GM23338 (cell line): ENCODE measurements at regions not wholly inside any gene's neighbourhood (a gene's known extent, or its start where the extent isn't known, plus 50 kb on each side); places are given as distances from the start of the nearest gene placed in this dataset.

ENCODE experiments used
- ATAC-seq: fragments of 200-7000 bp; cut with Tn5 transposase; 3 replicates; pipeline ENCODE4 v1.9.1; 2020
- DNase-seq: peaks from one replicate; pipeline ENCODE4 v3.0.0-alpha.2; 2015; ENCODE audit warnings: low spot score
- H2AFZ ChIP-seq: fragments of 200-600 bp; sonication (generic); 2 replicates; pipeline ENCODE4 v1.8.0; 2016; ENCODE audit warnings: antibody characterized with exemption, mild to moderate bottlenecking, moderate library complexity
- H3F3A ChIP-seq: fragments of 200-600 bp; sonication (generic); replicated peaks from 2 replicates; pipeline ENCODE4 v1.8.0; 2017; ENCODE audit warnings: antibody characterized with exemption, mixed run types, low read depth
- H3K27ac ChIP-seq: fragments of 200-600 bp; sonication (generic); 2 replicates; pipeline ENCODE4 v1.6.1; 2016; ENCODE audit warnings: low read depth
- H3K27me3 ChIP-seq: fragments of 200-600 bp; sonication (generic); 2 replicates; pipeline ENCODE4 v1.8.0; 2016; ENCODE audit warnings: mild to moderate bottlenecking, mixed run types, moderate library complexity; ENCODE audit not compliant: insufficient read depth
- H3K36me3 ChIP-seq: fragments of 200-600 bp; sonication (generic); 2 replicates; pipeline ENCODE4 v1.8.0; 2016; ENCODE audit warnings: mild to moderate bottlenecking; ENCODE audit not compliant: insufficient read depth
- H3K4me1 ChIP-seq: fragments of 200-600 bp; sonication (generic); 2 replicates; pipeline ENCODE4 v1.8.0; 2016; ENCODE audit warnings: mild to moderate bottlenecking, moderate library complexity; ENCODE audit not compliant: insufficient read depth
- H3K4me2 ChIP-seq: fragments of 200-600 bp; sonication (generic); 2 replicates; pipeline ENCODE4 v1.7.1; 2017; ENCODE audit warnings: mixed run types
- H3K4me3 ChIP-seq: fragments of 200-600 bp; sonication (generic); 2 replicates; pipeline ENCODE4 v1.6.1; 2016; ENCODE audit warnings: mixed run types
- H3K79me2 ChIP-seq: fragments of 200-600 bp; sonication (generic); replicated peaks from 2 replicates; pipeline ENCODE4 v1.8.0; 2017; ENCODE audit warnings: mild to moderate bottlenecking; ENCODE audit not compliant: insufficient read depth
- H3K9me2 ChIP-seq: fragments of 200-600 bp; sonication (generic); 2 replicates; pipeline ENCODE4 v1.8.0; 2017; ENCODE audit not compliant: insufficient read depth
- H4K20me1 ChIP-seq: fragments of 200-600 bp; sonication (generic); replicated peaks from 2 replicates; pipeline ENCODE4 v1.8.0; 2017; ENCODE audit warnings: mild to moderate bottlenecking; ENCODE audit not compliant: insufficient read depth
- H3K27ac Mint-ChIP-seq: 2 replicates; pipeline ENCODE4 v1.8.0; 2020; ENCODE audit warnings: inconsistent platforms, mild to moderate bottlenecking, moderate library complexity, mixed read lengths
- H3K27me3 Mint-ChIP-seq: 3 replicates; pipeline ENCODE4 v1.8.0; 2022; ENCODE audit warnings: low read depth, mild to moderate bottlenecking, moderate library complexity, mixed read lengths, inconsistent platforms; ENCODE audit not compliant: insufficient read depth, poor library complexity
- H3K36me3 Mint-ChIP-seq: 3 replicates; pipeline ENCODE4 v1.8.0; 2021; ENCODE audit warnings: low read depth, mild to moderate bottlenecking, inconsistent platforms, moderate library complexity, mixed read lengths
- H3K4me1 Mint-ChIP-seq: 3 replicates; pipeline ENCODE4 v1.8.0; 2020; ENCODE audit warnings: mild to moderate bottlenecking, inconsistent platforms, mixed read lengths
- H3K4me3 Mint-ChIP-seq: 3 replicates; pipeline ENCODE4 v1.8.0; 2021; ENCODE audit warnings: moderate library complexity, mild to moderate bottlenecking, inconsistent platforms, mixed read lengths
- H3K9me3 Mint-ChIP-seq: 3 replicates; pipeline ENCODE4 v1.8.0; 2020; ENCODE audit warnings: moderate library complexity, mild to moderate bottlenecking, inconsistent platforms, mixed read lengths
- CREB1 ChIP-seq: fragments of 250-450 bp; sonication (Bioruptor Pico); IDR thresholded peaks from 2 replicates; pipeline ENCODE4 v1.5.0; 2020; ENCODE audit warnings: low read depth, mild to moderate bottlenecking, moderate library complexity
- CTCF ChIP-seq, 2 experiments: fragments of 200-600 bp in 1 of 2; sonication (generic) in 1 of 2; conservative IDR thresholded peaks; 2 replicates each; pipeline versions ENCODE4 v1.5.1 to v1.6.1; 2016 to 2017; ENCODE audit warnings: antibody characterized with exemption in 2 of 2, low read depth in 2 of 2, mild to moderate bottlenecking in 2 of 2, moderate library complexity in 1 of 2
- ETS1 ChIP-seq: IDR thresholded peaks from 2 replicates; pipeline ENCODE4 v1.6.1; 2016; ENCODE audit warnings: antibody characterized with exemption
- EZH2 ChIP-seq: fragments of 200-600 bp; sonication (generic); IDR thresholded peaks from one replicate; pipeline ENCODE4 v1.8.0; 2017; ENCODE audit warnings: antibody characterized with exemption, mild to moderate bottlenecking, low read depth; ENCODE audit not compliant: unreplicated experiment
- EZH2phosphoT487 ChIP-seq: fragments of 200-600 bp; sonication (generic); IDR thresholded peaks from one replicate; pipeline ENCODE4 v1.8.1; 2018; ENCODE audit warnings: antibody characterized with exemption; ENCODE audit not compliant: unreplicated experiment
- JUNB ChIP-seq: IDR thresholded peaks from one replicate; pipeline ENCODE4 v1.6.1; 2016; ENCODE audit warnings: antibody characterized with exemption; ENCODE audit not compliant: unreplicated experiment
- NANOG ChIP-seq: IDR thresholded peaks from 2 replicates; pipeline ENCODE4 v1.6.1; 2016; ENCODE audit warnings: antibody characterized with exemption, borderline replicate concordance
- POLR2AphosphoS5 ChIP-seq: IDR thresholded peaks from 2 replicates; pipeline ENCODE4 v1.6.1; 2016; ENCODE audit warnings: antibody characterized with exemption, low read depth
- REST ChIP-seq: IDR thresholded peaks from one replicate; pipeline ENCODE4 v1.6.1; 2018; ENCODE audit warnings: antibody characterized with exemption; ENCODE audit not compliant: unreplicated experiment
- STAT1 ChIP-seq: IDR thresholded peaks from one replicate; pipeline ENCODE4 v1.6.1; 2016; ENCODE audit warnings: antibody characterized with exemption; ENCODE audit not compliant: unreplicated experiment
- ZNF114 ChIP-seq: fragments of 250-450 bp; sonication (Bioruptor Pico); IDR thresholded peaks from 2 replicates; pipeline ENCODE4 v1.5.0; 2020; ENCODE audit warnings: mild to moderate bottlenecking, moderate library complexity
- ZNF331 ChIP-seq: fragments of 250-450 bp; sonication (Bioruptor Pico); IDR thresholded peaks from 2 replicates; pipeline ENCODE4 v1.5.0; 2020; ENCODE audit warnings: low read depth, mild to moderate bottlenecking, moderate library complexity
- ZNF462 ChIP-seq: fragments of 250-450 bp; sonication (Bioruptor Pico); IDR thresholded peaks from 2 replicates; pipeline ENCODE4 v1.5.0; 2020; ENCODE audit warnings: mild to moderate bottlenecking, moderate library complexity

- no peaks in the 10 kb centered on the region for H3K79me2 ChIP-seq
- peaks cover 17% of the 10 kb centered on the region for H3K4me1 ChIP-seq
- no peaks in the 10 kb centered on the region for H3K36me3 Mint-ChIP-seq
- no peaks in the 10 kb centered on the region for H3K27me3 Mint-ChIP-seq
- H3K4me3 ChIP-seq: no peak overlapping the region
- no peak overlapping the region for H3K4me2 ChIP-seq
- H3K27me3 ChIP-seq: no peaks in the 10 kb centered on the region
- no peak overlapping the region for H3K4me3 Mint-ChIP-seq
- H3K27ac Mint-ChIP-seq: no peak overlapping the region
- peaks cover 21% of the 10 kb centered on the region for H3K4me1 Mint-ChIP-seq
- H3K27ac ChIP-seq: no peak overlapping the region
- TF ChIP-seq EZH2 (no peak), CTCF (conservative IDR thresholded peaks at IDR 0.05; ENCODE audit: low read depth in 2 of 2) (no peak), EZH2phosphoT487 (no peak), ZNF114 (CRISPR knock-in tag) (no peak), JUNB (no peak), CREB1 (no peak), ZNF462 (CRISPR knock-in tag) (no peak), ZNF331 (CRISPR knock-in tag) (no peak), REST (no peak), ETS1 (no peak), NANOG (no peak), STAT1 (no peak), POLR2AphosphoS5 (no peak)
- H3K9me3 Mint-ChIP-seq: no peaks in the 10 kb centered on the region
- no peaks in the 10 kb centered on the region for H3F3A ChIP-seq
- no peak overlapping the region for H2AFZ ChIP-seq
- no peaks in the 10 kb centered on the region for H3K9me2 ChIP-seq
- DNase-seq (peak; percentile 26), ATAC-seq (no peak)
- no peaks in the 10 kb centered on the region for H3K36me3 ChIP-seq
- H4K20me1 ChIP-seq: no peaks in the 10 kb centered on the region
Observed at GRCh38 chr18:24601585-24601984, 141.1 kb downstream of the HRH4 start.
